DND-41 (cell line): ENCODE measurements at regions not wholly inside any gene's neighbourhood (a gene's known extent, or its start where the extent isn't known, plus 50 kb on each side); places are given as distances from the start of the nearest gene placed in this dataset.

Source experiments
- ATAC-seq: fragments of 200-7000 bp; cut with Tn5 transposase; 3 replicates; pipeline ENCODE4 v1.9.1; 2021; ENCODE audit warnings: low read depth; ENCODE audit not compliant: insufficient read depth
- DNase-seq: peaks from one replicate; pipeline ENCODE4 v3.0.0-alpha.2; 2020
- H2AFZ ChIP-seq: 2 replicates; pipeline ENCODE4 v1.6.0; 2012; ENCODE audit warnings: low read depth, low read length
- H3K27ac ChIP-seq: 2 replicates; pipeline ENCODE4 v1.5.1; 2012; ENCODE audit warnings: low read length, inconsistent platforms
- H3K27me3 ChIP-seq: fragments of 200-600 bp; sonication (generic); 2 replicates; pipeline ENCODE4 v1.6.0; 2012; ENCODE audit warnings: low read length, mild to moderate bottlenecking, inconsistent platforms; ENCODE audit not compliant: insufficient read depth, poor library complexity
- H3K36me3 ChIP-seq: 2 replicates; pipeline ENCODE4 v1.5.1; 2012; ENCODE audit warnings: low read length, inconsistent platforms; ENCODE audit not compliant: insufficient read depth
- H3K4me1 ChIP-seq: 2 replicates; pipeline ENCODE4 v1.5.1; 2012; ENCODE audit warnings: mild to moderate bottlenecking, low read length; ENCODE audit not compliant: insufficient read depth
- H3K4me2 ChIP-seq: 2 replicates; pipeline ENCODE4 v1.6.0; 2012; ENCODE audit warnings: mild to moderate bottlenecking, moderate library complexity, low read length, inconsistent platforms; ENCODE audit not compliant: insufficient read depth
- H3K4me3 ChIP-seq, 2 experiments: fragments of 200-600 bp in 1 of 2; shearing (Covaris generic) in 1 of 2; 2 replicates each; pipeline ENCODE4 v1.5.1; 2012 to 2016; ENCODE audit warnings: inconsistent platforms in 2 of 2, low read length in 2 of 2, mild to moderate bottlenecking in 2 of 2, low read depth in 1 of 2, moderate library complexity in 1 of 2
- H3K79me2 ChIP-seq: 2 replicates; pipeline ENCODE4 v1.6.0; 2012; ENCODE audit warnings: low read length, inconsistent platforms; ENCODE audit not compliant: insufficient read depth
- H3K9ac ChIP-seq: 2 replicates; pipeline ENCODE4 v1.6.0; 2012; ENCODE audit warnings: low read depth, mild to moderate bottlenecking, inconsistent platforms, low read length, moderate library complexity
- H3K9me3 ChIP-seq: 2 replicates; pipeline ENCODE4 v1.5.1; 2012; ENCODE audit warnings: low read length, moderate library complexity, mild to moderate bottlenecking, inconsistent platforms; ENCODE audit not compliant: insufficient read depth, severe bottlenecking
- H4K20me1 ChIP-seq: 2 replicates; pipeline ENCODE4 v1.6.0; 2012; ENCODE audit warnings: low read length; ENCODE audit not compliant: insufficient read depth
- EZH2 ChIP-seq: IDR thresholded peaks from 3 replicates; pipeline ENCODE4 v1.6.1; 2012; ENCODE audit warnings: borderline replicate concordance, low read depth, mild to moderate bottlenecking, moderate library complexity, low read length, inconsistent platforms; ENCODE audit not compliant: severe bottlenecking
- TF ChIP-seq, protein P1 (sequence below): IDR thresholded peaks from 2 replicates; pipeline ENCODE4 v1.5.1; 2012; ENCODE audit warnings: borderline replicate concordance, low read length, moderate library complexity, mild to moderate bottlenecking; ENCODE audit not compliant: poor library complexity, severe bottlenecking; ENCODE audit errors: extremely low read depth

DNA sequence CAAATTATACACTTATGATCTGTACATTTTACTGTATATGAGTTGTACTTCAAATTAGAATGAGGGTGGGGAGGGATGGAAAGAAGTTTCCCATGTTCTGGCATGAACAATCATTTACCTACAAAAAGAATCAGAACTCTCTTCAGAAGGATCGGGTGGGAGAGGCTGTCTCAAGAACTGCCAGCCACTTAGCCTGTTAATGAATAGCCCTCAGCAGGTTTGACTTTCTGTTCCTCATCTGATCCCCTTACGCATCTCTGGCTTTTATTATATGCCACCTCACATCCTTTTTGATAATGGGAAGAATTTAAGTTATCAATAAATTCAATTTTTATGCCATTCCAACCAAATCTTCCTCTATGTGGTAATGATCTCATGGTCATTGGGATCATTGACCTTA, 168.3 kb upstream of the TGFBR2 start:
- Histone ChIP-seq H3K4me2 (no peak overlapping the region), H2AFZ (no peak overlapping the region), H4K20me1 (no peaks in the 10 kb centered on the region), H3K79me2 (no peaks in the 10 kb centered on the region), H3K9me3 (no peaks in the 10 kb centered on the region), H3K9ac (no peak overlapping the region), H3K4me1 (peaks cover 29% of the 10 kb centered on the region), H3K36me3 (no peaks in the 10 kb centered on the region), H3K4me3 (no peak overlapping the region), H3K27ac (no peak overlapping the region), H3K27me3 (no peaks in the 10 kb centered on the region)
- TF ChIP-seq, protein P1, sequence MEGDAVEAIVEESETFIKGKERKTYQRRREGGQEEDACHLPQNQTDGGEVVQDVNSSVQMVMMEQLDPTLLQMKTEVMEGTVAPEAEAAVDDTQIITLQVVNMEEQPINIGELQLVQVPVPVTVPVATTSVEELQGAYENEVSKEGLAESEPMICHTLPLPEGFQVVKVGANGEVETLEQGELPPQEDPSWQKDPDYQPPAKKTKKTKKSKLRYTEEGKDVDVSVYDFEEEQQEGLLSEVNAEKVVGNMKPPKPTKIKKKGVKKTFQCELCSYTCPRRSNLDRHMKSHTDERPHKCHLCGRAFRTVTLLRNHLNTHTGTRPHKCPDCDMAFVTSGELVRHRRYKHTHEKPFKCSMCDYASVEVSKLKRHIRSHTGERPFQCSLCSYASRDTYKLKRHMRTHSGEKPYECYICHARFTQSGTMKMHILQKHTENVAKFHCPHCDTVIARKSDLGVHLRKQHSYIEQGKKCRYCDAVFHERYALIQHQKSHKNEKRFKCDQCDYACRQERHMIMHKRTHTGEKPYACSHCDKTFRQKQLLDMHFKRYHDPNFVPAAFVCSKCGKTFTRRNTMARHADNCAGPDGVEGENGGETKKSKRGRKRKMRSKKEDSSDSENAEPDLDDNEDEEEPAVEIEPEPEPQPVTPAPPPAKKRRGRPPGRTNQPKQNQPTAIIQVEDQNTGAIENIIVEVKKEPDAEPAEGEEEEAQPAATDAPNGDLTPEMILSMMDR, result no peak
- TF ChIP-seq EZH2, result no peak
- ATAC-seq (no peak), DNase-seq (no peak)

DNA sequence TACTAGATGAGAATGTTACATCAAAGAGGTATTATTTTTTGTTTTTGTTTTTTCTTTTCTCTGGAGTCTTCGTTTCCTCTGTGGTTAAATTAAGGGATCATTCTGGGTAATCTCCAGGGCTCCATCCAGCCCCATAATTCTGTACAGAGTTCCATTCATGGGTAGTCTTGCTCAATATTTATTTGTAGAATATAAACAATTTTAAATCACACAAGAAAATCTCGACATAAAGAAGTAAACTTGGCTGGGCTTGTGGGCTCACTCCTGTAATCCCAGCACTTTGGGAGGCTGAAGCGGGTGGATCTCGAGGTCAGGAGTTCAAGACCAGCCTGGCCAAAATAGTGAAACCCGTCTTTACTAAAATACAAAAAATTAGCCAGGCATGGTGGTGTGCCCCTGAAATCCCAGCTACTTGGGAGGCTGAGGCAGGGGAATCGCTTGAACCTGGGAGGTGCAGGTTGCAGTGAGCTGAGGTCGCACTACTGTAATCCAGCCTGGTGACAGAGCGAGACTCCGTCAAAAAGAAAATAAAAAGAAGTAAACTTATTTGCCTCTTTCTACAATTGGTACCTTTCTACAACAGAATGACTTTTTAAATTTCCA, 166.8 kb upstream of the TGFBR2 start:
- no peaks in the 10 kb centered on the region for H3K9me3 ChIP-seq
- H3K79me2 ChIP-seq, result no peaks in the 10 kb centered on the region
- ATAC-seq (no peak), DNase-seq (no peak)
- no peaks in the 10 kb centered on the region for H3K36me3 ChIP-seq
- no peaks in the 10 kb centered on the region for H4K20me1 ChIP-seq
- no peak overlapping the region for H3K27ac ChIP-seq
- TF ChIP-seq, protein P1, result no peak
- no peak for TF ChIP-seq EZH2
- no peak overlapping the region for H2AFZ ChIP-seq
- H3K27me3 ChIP-seq, result no peaks in the 10 kb centered on the region
- H3K9ac ChIP-seq, result no peak overlapping the region
- H3K4me3 ChIP-seq, result no peak overlapping the region
- H3K4me1 ChIP-seq, result peaks cover 28% of the 10 kb centered on the region
- no peak overlapping the region for H3K4me2 ChIP-seq

DNA sequence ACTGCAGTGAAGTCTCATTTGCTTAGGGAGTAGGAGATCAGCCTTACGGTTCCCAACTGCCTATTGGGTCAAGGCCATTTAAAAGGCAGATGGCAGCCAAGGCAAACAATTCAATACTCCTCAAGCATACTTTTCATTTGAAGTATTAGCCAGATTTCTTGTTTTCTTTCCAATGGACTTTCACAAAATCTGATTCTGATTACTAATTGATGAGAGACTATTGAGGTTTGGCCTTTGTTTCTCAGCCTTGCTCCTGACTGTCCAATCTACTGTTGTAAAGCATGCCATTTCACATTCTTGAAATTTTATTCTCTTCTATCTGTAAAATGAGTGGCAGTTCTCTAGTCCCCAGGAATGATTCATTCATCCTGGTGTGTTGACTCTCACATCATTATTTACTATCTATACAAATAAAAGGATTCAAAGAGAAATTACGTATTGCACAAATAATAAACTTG, 166.2 kb upstream of the TGFBR2 start:
- Histone ChIP-seq H2AFZ (no peak overlapping the region), H3K4me3 (no peak overlapping the region), H3K79me2 (no peaks in the 10 kb centered on the region), H3K9me3 (no peaks in the 10 kb centered on the region), H3K27ac (no peak overlapping the region), H3K4me1 (peaks cover 22% of the 10 kb centered on the region), H3K4me2 (no peak overlapping the region), H3K27me3 (no peaks in the 10 kb centered on the region), H3K9ac (no peak overlapping the region), H4K20me1 (no peaks in the 10 kb centered on the region), H3K36me3 (no peaks in the 10 kb centered on the region)
- DNase-seq (no peak), ATAC-seq (no peak)
- TF ChIP-seq EZH2, result no peak
- TF ChIP-seq, protein P1, result no peak
